MG63 (cell line): ENCODE measurements at regions not wholly inside any gene's neighbourhood (a gene's known extent, or its start where the extent isn't known, plus 50 kb on each side); places are given as distances from the start of the nearest gene placed in this dataset.
A peak's percentile ranks its signal among the peaks of the same experiment; 100 is the strongest.
"Not testable (repeated sequence)": the region's sequence is repeated elsewhere in the genome, so short reads cannot be mapped to it uniquely, and the experiment has no call there.

Experiments
- DNase-seq: peaks from one replicate; pipeline ENCODE4 v3.0.0-alpha.2; 2020
- H3K27me3 ChIP-seq: fragments of 250-450 bp; sonication (Bioruptor Pico); 2 replicates; pipeline ENCODE4 v1.5.1; 2020; ENCODE audit warnings: mild to moderate bottlenecking, moderate library complexity
- H3K36me3 ChIP-seq: fragments of 250-450 bp; sonication (Bioruptor Pico); 2 replicates; pipeline ENCODE4 v1.5.1; 2020; ENCODE audit warnings: mild to moderate bottlenecking, moderate library complexity
- H3K4me3 ChIP-seq: fragments of 250-450 bp; sonication (Bioruptor Pico); 2 replicates; pipeline ENCODE4 v1.5.1; 2020; ENCODE audit warnings: mild to moderate bottlenecking, moderate library complexity
- H3K9me3 ChIP-seq: fragments of 250-450 bp; sonication (Bioruptor Pico); 2 replicates; pipeline ENCODE4 v1.5.1; 2020; ENCODE audit warnings: mild to moderate bottlenecking, moderate library complexity

GRCh38 chr21:14842601-14843000 is 222.2 kb downstream of the NRIP1 start:
- DNase-seq, result peak; percentile 21
- Histone ChIP-seq H3K36me3 (no peaks in the 10 kb centered on the region), H3K9me3 (no peaks in the 10 kb centered on the region), H3K4me3 (no peak overlapping the region), H3K27me3 (no peaks in the 10 kb centered on the region)

- no peak for DNase-seq
- no peaks in the 10 kb centered on the region for H3K9me3 ChIP-seq
- H3K36me3 ChIP-seq, result no peaks in the 10 kb centered on the region
- no peaks in the 10 kb centered on the region for H3K27me3 ChIP-seq
- H3K4me3 ChIP-seq, result no peak overlapping the region
Observed at GRCh38 chr21:14841511-14842472, 223.0 kb downstream of the NRIP1 start.

GRCh38 chr21:14838400-14838799 is 226.4 kb downstream of the NRIP1 start:
- H3K4me3 ChIP-seq, result no peak overlapping the region
- H3K9me3 ChIP-seq, result no peaks in the 10 kb centered on the region
- DNase-seq, result no peak
- H3K36me3 ChIP-seq, result no peaks in the 10 kb centered on the region
- no peaks in the 10 kb centered on the region for H3K27me3 ChIP-seq

GRCh38 chr21:14836950-14837349 is 227.8 kb downstream of the NRIP1 start:
- DNase-seq, result no peak
- Histone ChIP-seq H3K4me3 (no peak overlapping the region), H3K36me3 (no peaks in the 10 kb centered on the region), H3K27me3 (no peaks in the 10 kb centered on the region), H3K9me3 (no peaks in the 10 kb centered on the region)

- DNase-seq, result no peak
- Histone ChIP-seq H3K9me3 (no peaks in the 10 kb centered on the region), H3K4me3 (no peak overlapping the region), H3K27me3 (no peaks in the 10 kb centered on the region), H3K36me3 (no peaks in the 10 kb centered on the region)
Observed at GRCh38 chr21:14833666-14834351, 231.0 kb downstream of the NRIP1 start.

- DNase-seq, result no peak
- no peak overlapping the region for H3K4me3 ChIP-seq
- H3K9me3 ChIP-seq, result no peaks in the 10 kb centered on the region
- no peaks in the 10 kb centered on the region for H3K27me3 ChIP-seq
- H3K36me3 ChIP-seq, result no peaks in the 10 kb centered on the region
Observed at GRCh38 chr21:14833241-14833640, 231.6 kb downstream of the NRIP1 start.

GRCh38 chr21:14830307-14830706 is 234.5 kb downstream of the NRIP1 start:
- H3K9me3 ChIP-seq, result no peaks in the 10 kb centered on the region
- H3K4me3 ChIP-seq, result no peak overlapping the region
- H3K36me3 ChIP-seq, result no peaks in the 10 kb centered on the region
- no peaks in the 10 kb centered on the region for H3K27me3 ChIP-seq
- DNase-seq, result no peak

GRCh38 chr21:14829685-14830084 is 235.1 kb downstream of the NRIP1 start:
- no peaks in the 10 kb centered on the region for H3K27me3 ChIP-seq
- no peaks in the 10 kb centered on the region for H3K36me3 ChIP-seq
- no peaks in the 10 kb centered on the region for H3K9me3 ChIP-seq
- no peak for DNase-seq
- no peak overlapping the region for H3K4me3 ChIP-seq

- H3K27me3 ChIP-seq, result no peaks in the 10 kb centered on the region
- no peak for DNase-seq
- no peaks in the 10 kb centered on the region for H3K36me3 ChIP-seq
Observed at GRCh38 chr21:14827468-14827867, 237.3 kb downstream of the NRIP1 start.

GRCh38 chr21:14826630-14827029 is 238.2 kb downstream of the NRIP1 start:
- H3K27me3 ChIP-seq, result no peaks in the 10 kb centered on the region
- DNase-seq, result no peak
- H3K36me3 ChIP-seq, result no peaks in the 10 kb centered on the region
- H3K9me3 ChIP-seq, result no peaks in the 10 kb centered on the region
- no peak overlapping the region for H3K4me3 ChIP-seq

More at GRCh38 chr21:14827468-14827867, 237.3 kb downstream of the NRIP1 start:
- no peaks in the 10 kb centered on the region for H3K9me3 ChIP-seq
- no peak overlapping the region for H3K4me3 ChIP-seq

GRCh38 chr21:14825514-14825974 is 239.3 kb downstream of the NRIP1 start:
- Histone ChIP-seq H3K4me3 (no peak overlapping the region), H3K36me3 (no peaks in the 10 kb centered on the region), H3K27me3 (no peaks in the 10 kb centered on the region), H3K9me3 (no peaks in the 10 kb centered on the region)
- no peak for DNase-seq

- Histone ChIP-seq H3K4me3 (no peak overlapping the region), H3K27me3 (no peaks in the 10 kb centered on the region), H3K9me3 (no peaks in the 10 kb centered on the region), H3K36me3 (no peaks in the 10 kb centered on the region)
- no peak for DNase-seq
Observed at GRCh38 chr21:14824126-14824525, 240.7 kb downstream of the NRIP1 start.

GRCh38 chr21:14817311-14817710 is 247.5 kb downstream of the NRIP1 start:
- H3K9me3 ChIP-seq, result peaks cover 6% of the 10 kb centered on the region
- H3K27me3 ChIP-seq, result no peaks in the 10 kb centered on the region
- no peaks in the 10 kb centered on the region for H3K36me3 ChIP-seq
- H3K4me3 ChIP-seq, result no peak overlapping the region
- DNase-seq, result no peak

- peaks cover 6% of the 10 kb centered on the region for H3K9me3 ChIP-seq
- DNase-seq, result no peak
- H3K27me3 ChIP-seq, result no peaks in the 10 kb centered on the region
- no peaks in the 10 kb centered on the region for H3K36me3 ChIP-seq
- H3K4me3 ChIP-seq, result no peak overlapping the region
Observed at GRCh38 chr21:14814991-14815390, 249.8 kb downstream of the NRIP1 start.

GRCh38 chr21:14814282-14814681 is 250.5 kb downstream of the NRIP1 start:
- no peak overlapping the region for H3K4me3 ChIP-seq
- peaks cover 6% of the 10 kb centered on the region for H3K9me3 ChIP-seq
- DNase-seq, result no peak

GRCh38 chr21:14804170-14804569 is 258.1 kb upstream of the SAMSN1 start:
- not testable (repeated sequence) for H3K9me3 ChIP-seq, DNase-seq, H3K36me3 ChIP-seq, H3K4me3 ChIP-seq, H3K27me3 ChIP-seq

More at GRCh38 chr21:14814282-14814681, 250.5 kb downstream of the NRIP1 start:
- Histone ChIP-seq H3K36me3 (no peaks in the 10 kb centered on the region), H3K27me3 (no peaks in the 10 kb centered on the region)

GRCh38 chr21:14797543-14797942 is 251.4 kb upstream of the SAMSN1 start:
- DNase-seq, result no peak
- Histone ChIP-seq H3K4me3 (no peak overlapping the region), H3K27me3 (no peaks in the 10 kb centered on the region), H3K9me3 (no peaks in the 10 kb centered on the region), H3K36me3 (no peaks in the 10 kb centered on the region)
